AG04450 (cell line): ENCODE measurements at regions not wholly inside any gene's neighbourhood (a gene's known extent, or its start where the extent isn't known, plus 50 kb on each side); places are given as distances from the start of the nearest gene placed in this dataset.

Experiments used
- CTCF ChIA-PET: fragments of 300-600, 350-600 bp; formaldehyde crosslinking; extraction: SDS; loops from one replicate; lab custom pipeline; 2022; ENCODE audit warnings: antibody characterized with exemption, inconsistent platforms; lab: Charles Lee
- POLR2A ChIA-PET: fragments of 350-600 bp; formaldehyde crosslinking; extraction: SDS; loops from one replicate; lab custom pipeline; 2021; ENCODE audit warnings: antibody characterized with exemption, inconsistent platforms; lab: Yijun Ruan, JAX
- DNase-seq: peaks from one replicate; pipeline ENCODE4 v3.0.0-alpha.2; 2011; ENCODE audit warnings: low read depth, low spot score
- H3K27ac ChIP-seq: one replicate; pipeline ENCODE4 v1.5.1; 2012; ENCODE audit warnings: low read depth, low read length, control low read depth
- H3K27me3 ChIP-seq: one replicate; pipeline ENCODE4 v1.6.0; 2012; ENCODE audit warnings: low read length; ENCODE audit not compliant: control insufficient read depth, insufficient read depth
- H3K4me3 ChIP-seq: 2 replicates; pipeline ENCODE4 v1.5.1; 2011; ENCODE audit warnings: mild to moderate bottlenecking, low read depth, low read length, control low read depth
- H3K9me3 ChIP-seq: 2 replicates; pipeline ENCODE4 v1.5.1; 2012; ENCODE audit warnings: low read length; ENCODE audit not compliant: control insufficient read depth, insufficient read depth
- CTCF ChIP-seq: IDR thresholded peaks from 2 replicates; pipeline ENCODE4 v1.5.1; 2011; ENCODE audit warnings: low read depth, low read length, control low read depth, inconsistent platforms

DNA sequence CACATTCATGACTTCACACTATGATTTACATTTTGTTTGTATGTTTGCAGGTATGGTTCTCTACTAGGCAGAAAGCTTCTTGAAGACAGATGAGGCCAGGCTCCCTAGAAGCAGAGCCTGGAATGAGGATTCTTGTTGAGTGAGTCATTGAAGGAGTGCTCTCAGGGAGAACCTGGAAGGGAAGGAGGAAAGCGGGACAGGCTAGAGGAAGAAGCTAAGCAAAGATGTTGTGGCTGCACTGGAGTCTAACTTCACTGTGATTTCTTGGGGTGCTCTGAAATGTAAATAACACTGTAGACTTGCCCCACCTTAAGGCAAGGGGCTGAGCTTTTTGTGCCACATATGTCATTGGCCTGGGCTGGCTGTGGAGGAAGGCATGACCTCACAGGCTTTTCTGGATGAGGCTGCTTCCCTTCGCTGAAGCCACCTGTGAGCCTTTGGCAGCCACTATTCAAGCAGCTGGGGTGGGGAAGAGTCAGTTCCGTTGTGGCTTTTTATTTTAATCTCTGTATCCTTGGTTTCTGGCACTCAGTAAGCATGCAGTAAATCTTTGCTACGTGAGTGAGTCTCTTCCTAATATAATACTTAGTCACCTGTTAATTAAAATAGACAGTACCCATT lies 307.3 kb downstream of the SV2B start:
- Histone ChIP-seq H3K9me3 (no peaks in the 10 kb centered on the region), H3K4me3 (no peak overlapping the region), H3K27ac (no peak overlapping the region), H3K27me3 (no peaks in the 10 kb centered on the region)
- DNase-seq, result no peak
- POLR2A ChIA-PET, result interaction anchor here (0.7 kb wide), 1 partner anchor 446 kb away, joined by 3 read pairs; the partner anchor contains the start of gene SLCO3A1
- TF ChIP-seq CTCF, result no peak
- CTCF ChIA-PET, result interaction anchor here (0.5 to 1.9 kb wide), 3 partner anchors 33 to 442 kb away, joined by 3 to 6 read pairs (median 5); no protein-coding TSS in a partner anchor

DNA sequence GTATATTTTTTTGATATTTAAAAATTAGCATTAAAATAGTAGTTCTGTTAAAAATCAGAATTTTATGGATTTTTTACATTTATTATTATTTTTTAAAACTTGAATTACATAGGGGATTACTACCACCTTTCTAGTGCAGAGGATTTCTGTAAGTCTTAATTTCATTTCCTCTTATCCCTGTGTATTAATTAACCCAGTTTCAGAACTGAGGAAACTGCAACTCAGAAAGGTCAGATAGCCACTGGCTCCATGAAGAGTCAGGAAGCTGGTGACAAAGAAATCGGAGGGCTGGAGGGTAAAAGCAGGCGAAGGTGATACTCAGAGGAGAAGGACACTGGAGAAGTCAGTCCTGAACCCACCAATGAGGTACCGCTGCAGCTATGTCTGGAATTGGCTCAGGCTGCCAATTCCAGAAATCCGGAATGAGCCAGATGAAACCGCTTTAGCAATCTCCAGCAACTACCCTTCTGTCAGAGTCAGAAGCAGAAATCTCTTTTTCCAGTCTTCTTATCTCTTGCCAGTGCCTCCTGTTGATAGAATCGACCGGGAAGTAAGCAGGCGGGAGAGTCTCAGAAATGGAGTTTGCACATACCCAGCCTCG lies 308.5 kb downstream of the SV2B start:
- no peak overlapping the region for H3K27ac ChIP-seq
- H3K9me3 ChIP-seq, result no peaks in the 10 kb centered on the region
- CTCF ChIA-PET, result interaction anchor here (1.9 kb wide), 1 partner anchor 298 kb away, joined by 6 read pairs; no protein-coding TSS in a partner anchor
- TF ChIP-seq CTCF, result no peak
- POLR2A ChIA-PET, result no interaction called here
- H3K4me3 ChIP-seq, result no peak overlapping the region
- no peaks in the 10 kb centered on the region for H3K27me3 ChIP-seq
- no peak for DNase-seq

DNA sequence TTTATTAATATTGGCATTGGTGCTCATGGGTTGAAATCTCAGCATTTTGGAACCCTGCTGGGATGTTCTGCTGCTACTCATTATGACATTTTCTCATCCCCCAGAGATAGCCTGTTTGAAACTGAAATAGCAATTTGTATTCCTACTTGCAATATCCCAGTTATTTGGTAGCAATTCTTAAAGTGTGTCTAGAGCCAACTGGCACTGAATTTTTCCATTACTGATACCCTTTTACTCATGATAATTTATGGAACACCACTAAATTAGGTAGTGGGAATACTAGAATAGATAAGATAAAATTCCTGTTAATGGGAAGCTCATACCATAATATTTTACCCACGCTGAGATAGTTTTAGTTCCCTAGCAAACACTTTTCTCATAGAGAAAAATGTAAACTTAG lies 309.3 kb downstream of the SV2B start:
- H3K27ac ChIP-seq, result no peak overlapping the region
- H3K9me3 ChIP-seq, result no peaks in the 10 kb centered on the region
- no peak for DNase-seq
- no peaks in the 10 kb centered on the region for H3K27me3 ChIP-seq
- no peak overlapping the region for H3K4me3 ChIP-seq
- CTCF ChIA-PET, result interaction anchor here (1.9 kb wide), 1 partner anchor 297 kb away, joined by 6 read pairs; no protein-coding TSS in a partner anchor
- no peak for TF ChIP-seq CTCF
- POLR2A ChIA-PET, result no interaction called here

- no peak overlapping the region for H3K4me3 ChIP-seq
- no peaks in the 10 kb centered on the region for H3K9me3 ChIP-seq
- POLR2A ChIA-PET, result no interaction called here
- CTCF ChIA-PET, result no interaction called here
- no peak for TF ChIP-seq CTCF
- no peaks in the 10 kb centered on the region for H3K27me3 ChIP-seq
- DNase-seq, result no peak
- no peak overlapping the region for H3K27ac ChIP-seq
Observed at GRCh38 chr15:91411586-91411985, 311.5 kb downstream of the SV2B start.

DNA sequence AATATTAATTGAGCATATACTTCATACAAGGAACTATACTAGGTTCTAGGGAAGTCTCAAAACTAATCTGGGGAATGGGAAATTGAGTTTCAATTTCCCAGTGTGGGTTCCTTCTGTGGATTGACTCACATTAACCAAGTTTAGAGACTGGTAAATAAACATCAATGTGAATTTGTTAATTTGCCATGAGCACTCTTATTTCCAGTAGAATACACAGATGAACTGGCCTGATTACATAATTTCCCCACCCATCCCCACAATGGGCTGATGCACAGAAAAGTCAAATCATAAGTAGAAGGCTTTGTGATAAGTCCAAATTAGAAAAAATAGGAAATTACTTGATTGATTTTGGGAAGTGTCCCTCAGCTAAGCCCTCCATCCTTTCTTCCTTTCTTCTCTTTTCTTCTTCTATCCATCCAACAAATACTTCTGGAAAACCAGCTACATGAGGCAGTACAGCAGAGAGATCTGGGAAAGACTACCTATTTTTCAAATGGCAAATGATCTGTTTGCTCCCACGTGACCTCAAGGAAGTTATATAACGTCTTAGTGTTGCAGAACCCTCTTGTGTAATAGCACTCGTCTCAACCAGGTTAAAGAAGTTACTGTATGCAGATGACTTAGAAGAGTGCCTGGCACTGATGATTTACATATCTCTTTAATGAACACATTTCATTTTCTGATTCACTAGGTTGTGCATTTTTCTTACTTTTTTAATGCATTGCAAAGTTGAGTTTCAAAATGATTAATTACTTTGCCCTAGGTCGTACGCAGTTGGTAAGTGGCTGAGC lies 312.3 kb downstream of the SV2B start:
- DNase-seq, result no peak
- ChIA-PET POLR2A (no interaction called here), CTCF (no interaction called here)
- Histone ChIP-seq H3K27ac (no peak overlapping the region), H3K9me3 (no peaks in the 10 kb centered on the region), H3K27me3 (no peaks in the 10 kb centered on the region), H3K4me3 (no peak overlapping the region)
- no peak for TF ChIP-seq CTCF
